22Rv1 (cell line): ENCODE measurements at regions not wholly inside any gene's neighbourhood (a gene's known extent, or its start where the extent isn't known, plus 50 kb on each side); places are given as distances from the start of the nearest gene placed in this dataset.

Experiments
- CTCF ChIP-seq: fragments of 450-650 bp; IDR thresholded peaks from 2 replicates; pipeline ENCODE4 v1.5.1; 2017; ENCODE audit warnings: mild to moderate bottlenecking
- ZFX ChIP-seq: fragments of 450-650 bp; IDR thresholded peaks from 2 replicates; pipeline ENCODE4 v1.6.1; 2017; ENCODE audit warnings: antibody characterized with exemption, borderline replicate concordance

GRCh38 chr12:4984971-4985370 is 58.7 kb upstream of the KCNA5 start:
- no peak for TF ChIP-seq CTCF
- no peak for TF ChIP-seq ZFX
